Left lung (tissue), 4 donors: ENCODE measurements at regions not wholly inside any gene's neighbourhood (a gene's known extent, or its start where the extent isn't known, plus 50 kb on each side); places are given as distances from the start of the nearest gene placed in this dataset.
A peak's percentile ranks its signal among the peaks of the same experiment; 100 is the strongest.
"Not testable (repeated sequence)": the region's sequence is repeated elsewhere in the genome, so short reads cannot be mapped to it uniquely, and the experiment has no call there.

ENCODE experiments used
- ATAC-seq: fragments of 200-7000 bp; cut with Tn5 transposase; one replicate; pipeline ENCODE4 v1.9.1; 2020; ENCODE audit warnings: moderate library complexity
- DNase-seq, 4 donors: peaks; one replicate each; pipeline ENCODE4 v3.0.0-alpha.2; 2013 to 2020
- H3K27ac ChIP-seq, 2 donors: fragments of 200-600 bp; sonication (generic) in 1 of 2; one replicate each; pipeline versions ENCODE4 v1.5.0 to v1.8.0; 2020 to 2021
- H3K27me3 ChIP-seq, 2 donors: fragments of 200-600 bp; sonication (generic) in 1 of 2; one replicate each; pipeline versions ENCODE4 v1.5.0 to v1.8.0; 2020 to 2021
- H3K36me3 ChIP-seq, 2 donors: fragments of 200-600 bp; sonication (generic) in 1 of 2; one replicate each; pipeline versions ENCODE4 v1.5.0 to v1.8.0; 2020 to 2021
- H3K4me1 ChIP-seq, 2 donors: fragments of 200-600 bp; one replicate each; pipeline ENCODE4 v1.8.0; 2021
- H3K4me3 ChIP-seq, 2 donors: fragments of 200-600 bp; sonication (generic) in 1 of 2; one replicate each; pipeline versions ENCODE4 v1.5.0 to v1.8.0; 2020 to 2021; ENCODE audit warnings: mild to moderate bottlenecking in 1 of 2
- H3K9me3 ChIP-seq, 2 donors: fragments of 200-600 bp; sonication (generic) in 1 of 2; one replicate each; pipeline versions ENCODE4 v1.5.0 to v1.8.0; 2020 to 2021
- CTCF ChIP-seq, 2 donors: fragments of 200-600 bp; sonication (generic) in 1 of 2; IDR thresholded peaks; one replicate each; pipeline versions ENCODE4 v1.5.0 to v1.8.0; 2021; ENCODE audit warnings: antibody characterized with exemption in 2 of 2
- intact Hi-C, 2 donors: fragments of 100-400 bp; cut with DNase I; formaldehyde crosslinking; loops; one replicate each; pipeline versions ENCODE4 v1.11.2 to v1.14.2; 2022
- donor health status: DM: no; HTN: yes; CAD: no.
- donor health status: DM: no; HTN: no; CAD: no.

DNA sequence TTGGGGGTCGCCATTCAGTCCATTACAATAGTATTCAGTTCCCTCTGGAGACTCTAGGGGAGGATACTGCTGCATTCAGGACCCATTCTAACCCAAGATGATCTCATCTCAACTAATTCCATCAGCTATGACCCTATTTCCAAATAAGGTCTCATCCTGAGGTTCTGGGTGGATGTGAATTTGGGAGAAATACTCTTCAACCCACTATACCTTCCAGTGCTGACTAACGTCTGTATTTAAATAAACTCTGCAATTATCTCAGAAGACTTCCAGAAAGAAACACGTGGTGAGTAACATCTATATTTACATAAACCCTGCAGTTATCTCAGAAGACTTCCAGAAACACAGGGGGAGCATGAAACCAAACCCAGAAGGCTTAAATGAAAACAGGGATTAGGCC is 1300.7 kb downstream of the PCDH9 start:
- Histone ChIP-seq H3K4me3 (no peak overlapping the region), H3K9me3 (no peaks in the 10 kb centered on the region), H3K27me3 (no peaks in the 10 kb centered on the region), H3K27ac (no peak overlapping the region), H3K4me1 (no peaks in the 10 kb centered on the region), H3K36me3 (no peaks in the 10 kb centered on the region)
- intact Hi-C loops, result no loop called here
- ATAC-seq (no peak), DNase-seq (no peak)
- no peak for TF ChIP-seq CTCF (IDR thresholded peaks at IDR 0.05)

GRCh38 chr13:65926750-65927171 is 1303.4 kb downstream of the PCDH9 start:
- DNase-seq (peak in 3 of 4 donors; percentile 10 to 35 (median 32)), ATAC-seq (peak; percentile 94)
- Histone ChIP-seq H3K4me3 (no peak overlapping the region), H3K27ac (no peak overlapping the region), H3K4me1 (no peaks in the 10 kb centered on the region), H3K36me3 (no peaks in the 10 kb centered on the region), H3K27me3 (no peaks in the 10 kb centered on the region), H3K9me3 (no peaks in the 10 kb centered on the region)
- peak in 1 of 2 donors; percentile 20 for TF ChIP-seq CTCF (IDR thresholded peaks at IDR 0.05)
- intact Hi-C loops, result no loop called here

DNA sequence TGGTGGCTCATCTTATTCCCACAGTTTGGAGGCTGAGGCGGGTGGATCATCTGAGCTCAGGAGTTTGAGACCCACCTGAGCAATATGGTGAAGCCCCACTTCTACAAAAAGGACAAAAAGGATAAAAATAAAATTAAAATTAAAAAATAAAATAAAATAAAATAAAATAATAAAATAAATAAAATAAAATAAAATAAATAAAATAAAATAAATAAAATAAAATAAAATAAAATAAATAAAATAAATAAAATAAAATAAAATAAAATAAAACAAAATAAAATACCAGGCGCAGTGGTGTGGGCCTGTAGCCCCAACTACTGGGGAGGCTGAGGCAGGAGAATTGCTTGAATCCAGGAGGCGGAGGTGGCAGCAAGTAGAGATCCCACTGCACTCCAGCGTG is 1307.3 kb downstream of the PCDH9 start:
- H3K4me1 ChIP-seq, intact Hi-C loops: not testable (repeated sequence)

GRCh38 chr13:65921933-65922332 is 1308.2 kb downstream of the PCDH9 start:
- H3K4me3 ChIP-seq, result no peak overlapping the region
- intact Hi-C loops, result no loop called here
- ATAC-seq (no peak), DNase-seq (no peak)
- H3K27me3 ChIP-seq, result no peaks in the 10 kb centered on the region
- TF ChIP-seq CTCF (IDR thresholded peaks at IDR 0.05), result no peak
- no peaks in the 10 kb centered on the region for H3K36me3 ChIP-seq
- no peaks in the 10 kb centered on the region for H3K4me1 ChIP-seq
- no peaks in the 10 kb centered on the region for H3K9me3 ChIP-seq
- no peak overlapping the region for H3K27ac ChIP-seq

More for the DNA sequence above, 1307.3 kb downstream of the PCDH9 start:
- not testable (repeated sequence) for H3K27ac ChIP-seq, H3K36me3 ChIP-seq, H3K9me3 ChIP-seq, ATAC-seq, H3K27me3 ChIP-seq, H3K4me3 ChIP-seq, DNase-seq

- Histone ChIP-seq H3K4me3 (no peak overlapping the region), H3K9me3 (no peaks in the 10 kb centered on the region), H3K36me3 (no peaks in the 10 kb centered on the region), H3K27ac (no peak overlapping the region), H3K27me3 (no peaks in the 10 kb centered on the region), H3K4me1 (no peaks in the 10 kb centered on the region)
- ATAC-seq (no peak), DNase-seq (no peak)
- no peak for TF ChIP-seq CTCF (IDR thresholded peaks at IDR 0.05)
- intact Hi-C loops, result no loop called here
Measured at GRCh38 chr13:65917731-65918130, 1312.4 kb downstream of the PCDH9 start.

DNA sequence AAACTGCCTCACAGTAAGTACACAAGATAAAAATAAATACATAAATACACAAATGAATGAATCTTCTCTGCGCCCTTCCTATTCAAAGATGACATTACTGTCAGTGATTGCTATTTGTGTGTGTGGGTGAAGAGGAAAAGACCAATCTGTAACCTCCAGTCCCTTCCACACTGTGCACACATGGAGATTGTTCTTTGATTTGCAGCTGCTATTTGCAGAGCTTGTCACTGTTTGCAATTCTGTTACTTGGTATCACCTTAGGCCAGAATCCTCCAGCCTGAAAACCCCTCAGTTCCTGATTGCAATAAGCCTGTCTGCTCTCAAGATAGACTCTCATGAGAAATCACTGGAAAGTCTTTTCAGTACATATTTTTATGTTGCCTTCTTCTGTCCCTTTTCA is 1314.9 kb downstream of the PCDH9 start:
- H3K36me3 ChIP-seq, result no peaks in the 10 kb centered on the region
- no peak for TF ChIP-seq CTCF (IDR thresholded peaks at IDR 0.05)
- no peaks in the 10 kb centered on the region for H3K27me3 ChIP-seq
- no peak overlapping the region for H3K4me3 ChIP-seq
- H3K4me1 ChIP-seq, result no peaks in the 10 kb centered on the region
- DNase-seq (no peak), ATAC-seq (no peak)
- peaks cover 0 to 3% of the 10 kb centered on the region in 2 donors for H3K9me3 ChIP-seq
- intact Hi-C loops, result no loop called here
- H3K27ac ChIP-seq, result no peak overlapping the region
